ENCODE measurements at regions not wholly inside any gene's neighbourhood (a gene's known extent, or its start where the extent isn't known, plus 50 kb on each side); places are given as distances from the start of the nearest gene placed in this dataset.
A peak's percentile ranks its signal among the peaks of the same experiment; 100 is the strongest.
"Not testable (repeated sequence)": the region's sequence is repeated elsewhere in the genome, so short reads cannot be mapped to it uniquely, and the experiment has no call there.

- H3K27ac ChIP-seq = no peak overlapping the region
- no peak overlapping the region for H3K4me3 ChIP-seq
Measured at GRCh38 chr7:27032839-27033238, 63.0 kb downstream of the HOXA1 start.

- Histone ChIP-seq H3K27ac (peak overlapping the region in 5 of 21 experiments; percentile 4 to 43 (median 7)), H3K4me3 (no peak overlapping the region)
Measured at GRCh38 chr7:27031289-27032172, 64.3 kb downstream of the HOXA1 start.

GRCh38 chr7:27030393-27031050 is 65.3 kb downstream of the HOXA1 start:
- no peak overlapping the region for H3K4me3 ChIP-seq
- H3K27ac ChIP-seq = no peak overlapping the region

- Histone ChIP-seq H3K27ac (no peak overlapping the region), H3K4me3 (no peak overlapping the region)
Measured at GRCh38 chr7:27025270-27025669, 70.5 kb downstream of the HOXA1 start.

GRCh38 chr7:27010068-27010467 is 85.7 kb downstream of the HOXA1 start:
- H3K4me3 ChIP-seq = no peak overlapping the region

GRCh38 chr7:27000496-27000895 is 95.3 kb downstream of the HOXA1 start:
- H3K27ac ChIP-seq = no peak overlapping the region
- H3K4me3 ChIP-seq = no peak overlapping the region

More at GRCh38 chr7:27010068-27010467, 85.7 kb downstream of the HOXA1 start:
- no peak overlapping the region for H3K27ac ChIP-seq

- H3K4me3 ChIP-seq, H3K27ac ChIP-seq: not testable (repeated sequence)
Measured at GRCh38 chr7:26998284-26998683, 97.5 kb downstream of the HOXA1 start.

GRCh38 chr7:26995666-26996065 is 100.1 kb downstream of the HOXA1 start:
- no peak overlapping the region for H3K4me3 ChIP-seq
- H3K27ac ChIP-seq = no peak overlapping the region

- Histone ChIP-seq H3K27ac (peak overlapping the region in 10 of 21 experiments; percentile 1 to 72 (median 42)), H3K4me3 (no peak overlapping the region)
Measured at GRCh38 chr7:26993816-26994810, 101.7 kb downstream of the HOXA1 start.

- Histone ChIP-seq H3K4me3 (no peak overlapping the region), H3K27ac (peak overlapping the region in 10 of 21 experiments; percentile 1 to 72 (median 47))
Measured at GRCh38 chr7:26992670-26993069, 103.1 kb downstream of the HOXA1 start.

GRCh38 chr7:26991796-26992195 is 104.0 kb downstream of the HOXA1 start:
- H3K4me3 ChIP-seq = no peak overlapping the region
- peak overlapping the region in 3 of 21 experiments; percentile 50 to 72 (median 56) for H3K27ac ChIP-seq

- H3K4me3 ChIP-seq = no peak overlapping the region
- H3K27ac ChIP-seq = peak overlapping the region in 5 of 21 experiments; percentile 24 to 55 (median 37)
Measured at GRCh38 chr7:26989897-26990670, 105.7 kb downstream of the HOXA1 start.

GRCh38 chr7:26988836-26989374 is 106.9 kb downstream of the HOXA1 start:
- H3K27ac ChIP-seq = no peak overlapping the region
- no peak overlapping the region for H3K4me3 ChIP-seq

GRCh38 chr7:26987338-26987737 is 108.5 kb downstream of the HOXA1 start:
- Histone ChIP-seq H3K4me3 (no peak overlapping the region), H3K27ac (no peak overlapping the region)

- H3K4me3 ChIP-seq = no peak overlapping the region
- no peak overlapping the region for H3K27ac ChIP-seq
Measured at GRCh38 chr7:26978146-26978545, 113.8 kb upstream of the SKAP2 start.

GRCh38 chr7:26976840-26977239 is 112.5 kb upstream of the SKAP2 start:
- Histone ChIP-seq H3K4me3 (no peak overlapping the region), H3K27ac (no peak overlapping the region)

- H3K4me3 ChIP-seq, H3K27ac ChIP-seq: not testable (repeated sequence)
Measured at GRCh38 chr7:26971924-26972323, 107.5 kb upstream of the SKAP2 start.

- no peak overlapping the region for H3K4me3 ChIP-seq
- no peak overlapping the region for H3K27ac ChIP-seq
Measured at GRCh38 chr7:26965724-26966123, 101.3 kb upstream of the SKAP2 start.
